Fibroblast of the aortic adventitia (primary cell): ENCODE measurements at regions not wholly inside any gene's neighbourhood (a gene's known extent, or its start where the extent isn't known, plus 50 kb on each side); places are given as distances from the start of the nearest gene placed in this dataset.
"Not testable (repeated sequence)": the region's sequence is repeated elsewhere in the genome, so short reads cannot be mapped to it uniquely, and the experiment has no call there.

ENCODE experiments used
- DNase-seq: peaks from one replicate; pipeline ENCODE4 v3.0.0-alpha.2; 2010; ENCODE audit warnings: low read depth
- H3K4me3 ChIP-seq: 2 replicates; pipeline ENCODE4 v1.5.1; 2011; ENCODE audit warnings: low read depth, mild to moderate bottlenecking, control low read depth, low read length, moderate library complexity
- TF ChIP-seq, protein P1 (sequence below): IDR thresholded peaks from 2 replicates; pipeline ENCODE4 v1.5.1; 2011; ENCODE audit warnings: mild to moderate bottlenecking, low read length, control low read depth, inconsistent platforms; ENCODE audit not compliant: insufficient read depth

DNA sequence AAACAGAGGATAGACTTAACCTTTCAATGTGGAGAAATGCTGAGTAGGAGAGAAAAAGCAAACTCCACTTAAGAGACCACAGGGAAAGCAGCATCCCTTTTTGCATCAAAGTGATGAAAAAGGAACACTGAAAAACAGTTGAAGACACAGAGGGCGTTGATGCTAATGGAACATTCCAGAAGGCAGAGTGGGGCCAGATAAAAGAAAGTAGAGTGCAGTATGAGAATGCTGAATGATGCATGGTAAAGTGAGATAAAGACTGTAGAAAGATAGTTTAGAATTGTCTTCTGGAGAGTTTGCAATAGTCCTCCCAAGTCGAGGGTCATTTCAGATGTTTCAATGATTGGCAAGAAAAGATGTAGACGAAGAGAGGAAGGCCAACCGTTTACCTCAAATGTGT is 574.3 kb downstream of the PRR16 start:
- TF ChIP-seq, protein P1, sequence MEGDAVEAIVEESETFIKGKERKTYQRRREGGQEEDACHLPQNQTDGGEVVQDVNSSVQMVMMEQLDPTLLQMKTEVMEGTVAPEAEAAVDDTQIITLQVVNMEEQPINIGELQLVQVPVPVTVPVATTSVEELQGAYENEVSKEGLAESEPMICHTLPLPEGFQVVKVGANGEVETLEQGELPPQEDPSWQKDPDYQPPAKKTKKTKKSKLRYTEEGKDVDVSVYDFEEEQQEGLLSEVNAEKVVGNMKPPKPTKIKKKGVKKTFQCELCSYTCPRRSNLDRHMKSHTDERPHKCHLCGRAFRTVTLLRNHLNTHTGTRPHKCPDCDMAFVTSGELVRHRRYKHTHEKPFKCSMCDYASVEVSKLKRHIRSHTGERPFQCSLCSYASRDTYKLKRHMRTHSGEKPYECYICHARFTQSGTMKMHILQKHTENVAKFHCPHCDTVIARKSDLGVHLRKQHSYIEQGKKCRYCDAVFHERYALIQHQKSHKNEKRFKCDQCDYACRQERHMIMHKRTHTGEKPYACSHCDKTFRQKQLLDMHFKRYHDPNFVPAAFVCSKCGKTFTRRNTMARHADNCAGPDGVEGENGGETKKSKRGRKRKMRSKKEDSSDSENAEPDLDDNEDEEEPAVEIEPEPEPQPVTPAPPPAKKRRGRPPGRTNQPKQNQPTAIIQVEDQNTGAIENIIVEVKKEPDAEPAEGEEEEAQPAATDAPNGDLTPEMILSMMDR: no peak
- no peak for DNase-seq
- no peak overlapping the region for H3K4me3 ChIP-seq

- TF ChIP-seq, protein P1: no peak
- no peak for DNase-seq
- no peak overlapping the region for H3K4me3 ChIP-seq
Observed at GRCh38 chr5:121049971-121050370, 585.9 kb downstream of the PRR16 start.

- H3K4me3 ChIP-seq: no peak overlapping the region
- TF ChIP-seq, protein P1: no peak
- no peak for DNase-seq
Observed at GRCh38 chr5:121053055-121053985, 589.2 kb downstream of the PRR16 start.

GRCh38 chr5:121055586-121055985 is 591.5 kb downstream of the PRR16 start:
- no peak for DNase-seq
- H3K4me3 ChIP-seq: no peak overlapping the region
- TF ChIP-seq, protein P1: no peak

GRCh38 chr5:121064241-121064640 is 600.1 kb downstream of the PRR16 start:
- DNase-seq, H3K4me3 ChIP-seq: not testable (repeated sequence)

- TF ChIP-seq, protein P1: no peak
- DNase-seq: no peak
- no peak overlapping the region for H3K4me3 ChIP-seq
Observed at GRCh38 chr5:121086671-121087070, 622.6 kb downstream of the PRR16 start.

GRCh38 chr5:121087560-121087959 is 623.5 kb downstream of the PRR16 start:
- TF ChIP-seq, protein P1: no peak
- no peak overlapping the region for H3K4me3 ChIP-seq
- no peak for DNase-seq
